ENCODE measurements at regions not wholly inside any gene's neighbourhood (a gene's known extent, or its start where the extent isn't known, plus 50 kb on each side); places are given as distances from the start of the nearest gene placed in this dataset.
"Not testable (repeated sequence)": the region's sequence is repeated elsewhere in the genome, so short reads cannot be mapped to it uniquely, and the experiment has no call there.

DNA sequence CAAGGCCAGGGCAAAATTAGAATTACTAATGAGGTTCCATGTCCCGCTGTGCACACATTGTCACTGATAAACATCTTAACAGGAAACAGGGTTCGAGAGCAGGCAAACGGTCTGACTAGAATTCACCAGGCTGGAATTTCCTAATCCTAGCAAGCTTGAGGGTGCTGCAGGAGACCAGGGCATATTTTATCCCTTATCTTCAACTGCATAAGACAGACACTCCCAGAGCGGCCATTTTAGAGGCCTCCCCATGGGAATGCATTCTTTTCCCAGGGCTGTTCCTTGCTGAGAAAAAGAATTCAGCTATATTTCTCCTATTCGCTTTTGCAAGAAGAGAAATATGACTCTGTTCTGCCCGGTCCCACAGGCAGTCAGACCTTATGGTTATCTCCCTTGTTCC lies 282.5 kb upstream of the TACR3 start:
- H3K27ac ChIP-seq (ENCODE audit: low read depth in 2 of 2, low read length in 1 of 2); H3F3A ChIP-seq (replicated peaks; ENCODE audit: insufficient read depth); CTCF ChIA-PET; H3K27me3 ChIP-seq (ENCODE audit: insufficient read depth); H3K4me3 ChIP-seq (ENCODE audit: low read depth in 2 of 2, low read length in 1 of 2); POLR2A ChIA-PET; H3K9me2 ChIP-seq; H2AFZ ChIP-seq (ENCODE audit: low read depth); H3K9me3 ChIP-seq; H3K4me1 ChIP-seq (ENCODE audit: control insufficient read depth in 1 of 2, insufficient read depth in 2 of 2, low read depth in 1 of 2, low read length in 1 of 2); H3K4me2 ChIP-seq; DNase-seq; H3K36me3 ChIP-seq (replicated peaks in 1 of 2; ENCODE audit: control insufficient read depth in 1 of 2, insufficient read depth in 2 of 2, low read length in 1 of 2); H3K79me2 ChIP-seq (ENCODE audit: insufficient read depth); H3K9ac ChIP-seq; H4K20me1 ChIP-seq (ENCODE audit: insufficient read depth): not testable (repeated sequence)
- 8% methylated on average over 6 of the region's 6 CpGs for WGBS (ENCODE audit: low lambda C conversion rate)

DNA sequence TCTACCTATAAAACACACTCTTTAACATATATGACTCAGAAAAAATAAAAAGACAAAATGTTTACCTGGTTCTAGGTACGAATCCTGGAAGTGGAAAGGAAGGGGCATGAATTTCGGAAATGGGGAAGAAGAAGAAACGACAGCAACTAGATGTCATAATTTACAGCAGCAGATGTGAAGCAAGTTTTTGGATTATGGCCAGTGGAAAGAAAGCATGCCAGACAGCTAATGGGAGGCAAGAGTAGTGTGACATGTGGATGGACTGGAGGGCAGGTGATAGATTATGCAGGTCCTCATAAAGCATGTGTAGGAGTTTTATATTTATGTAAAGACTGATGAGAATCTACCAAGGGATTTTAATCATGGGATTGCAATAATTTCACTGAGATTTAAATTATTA lies 279.0 kb upstream of the TACR3 start:
- no peak overlapping the region for H3K4me2 ChIP-seq
- CTCF ChIA-PET = no interaction called here
- no peak overlapping the region for H3K4me3 ChIP-seq (ENCODE audit: low read depth in 2 of 2, low read length in 1 of 2)
- POLR2A ChIA-PET = no interaction called here
- no peaks in the 10 kb centered on the region for H3K79me2 ChIP-seq (ENCODE audit: insufficient read depth)
- no peaks in the 10 kb centered on the region for H4K20me1 ChIP-seq (ENCODE audit: insufficient read depth)
- DNase-seq = no peak
- H3K27me3 ChIP-seq (ENCODE audit: insufficient read depth) = no peaks in the 10 kb centered on the region
- no peak overlapping the region for H2AFZ ChIP-seq (ENCODE audit: low read depth)
- TF ChIP-seq MEF2A (IDR thresholded peaks at IDR 0.05; ENCODE audit: borderline replicate concordance, low read depth) (no peak), NRF1 (IDR thresholded peaks at IDR 0.05; ENCODE audit: low read depth, low read length) (no peak), TAF1 (IDR thresholded peaks at IDR 0.05; ENCODE audit: borderline replicate concordance, low read depth, low read length) (no peak), ZBTB33 (IDR thresholded peaks at IDR 0.05; ENCODE audit: borderline replicate concordance, low read depth) (no peak), RXRA (IDR thresholded peaks at IDR 0.05; ENCODE audit: borderline replicate concordance, low read depth) (no peak), USF2 (IDR thresholded peaks at IDR 0.05; ENCODE audit: borderline replicate concordance, low read depth, low read length) (no peak), FOXM1 (IDR thresholded peaks at IDR 0.05; ENCODE audit: low read depth) (no peak), POLR2AphosphoS5 (IDR thresholded peaks at IDR 0.05; ENCODE audit: low read depth, low read length) (no peak), RAD21 (IDR thresholded peaks at IDR 0.05; ENCODE audit: low read length) (no peak), PBX3 (IDR thresholded peaks at IDR 0.05) (no peak), CTCF (IDR thresholded peaks at IDR 0.05) (no peak)
- H3K9me3 ChIP-seq = no peaks in the 10 kb centered on the region
- H3K9me2 ChIP-seq = no peaks in the 10 kb centered on the region
- no peak overlapping the region for H3K27ac ChIP-seq (ENCODE audit: low read depth in 2 of 2, low read length in 1 of 2)
- no peak overlapping the region for H3K9ac ChIP-seq
- H3F3A ChIP-seq (replicated peaks; ENCODE audit: insufficient read depth) = no peaks in the 10 kb centered on the region
- no peaks in the 10 kb centered on the region for H3K36me3 ChIP-seq (replicated peaks in 1 of 2; ENCODE audit: control insufficient read depth in 1 of 2, insufficient read depth in 2 of 2, low read length in 1 of 2)
- H3K4me1 ChIP-seq (ENCODE audit: control insufficient read depth in 1 of 2, insufficient read depth in 2 of 2, low read depth in 1 of 2, low read length in 1 of 2) = peaks cover 0 to 9% of the 10 kb centered on the region in 2 experiments; a peak in 1 of 4 replicates
- WGBS (ENCODE audit: low lambda C conversion rate) = 7% methylated on average over 3 of the region's 3 CpGs

Data from SK-N-SH (cell line).